Duodenal mucosa (tissue), 2 donors: ENCODE measurements at regions not wholly inside any gene's neighbourhood (a gene's known extent, or its start where the extent isn't known, plus 50 kb on each side); places are given as distances from the start of the nearest gene placed in this dataset.

Experiments used
- H3K27ac ChIP-seq: one replicate; pipeline ENCODE4 v1.7.0; 2013; ENCODE audit warnings: low read depth, low read length
- H3K27me3 ChIP-seq, 2 donors: one replicate each; pipeline ENCODE4 v1.7.0; 2013; ENCODE audit warnings: low read length in 2 of 2, control low read depth in 1 of 2; ENCODE audit not compliant: insufficient read depth in 2 of 2, control insufficient read depth in 1 of 2
- H3K36me3 ChIP-seq, 2 donors: one replicate each; pipeline ENCODE4 v1.7.0; 2013; ENCODE audit warnings: low read length in 2 of 2, control low read depth in 1 of 2; ENCODE audit not compliant: insufficient read depth in 2 of 2, control insufficient read depth in 1 of 2
- H3K4me1 ChIP-seq, 2 donors: one replicate each; pipeline ENCODE4 v1.7.0; 2013; ENCODE audit warnings: low read length in 2 of 2, control low read depth in 1 of 2; ENCODE audit not compliant: insufficient read depth in 2 of 2, control insufficient read depth in 1 of 2
- H3K4me3 ChIP-seq, 2 donors: one replicate each; pipeline ENCODE4 v1.7.0; 2013; ENCODE audit warnings: low read length in 2 of 2, low read depth in 1 of 2
- H3K9ac ChIP-seq, 2 donors: one replicate each; pipeline ENCODE4 v1.7.0; 2013; ENCODE audit warnings: low read length in 2 of 2, low read depth in 1 of 2
- H3K9me3 ChIP-seq, 2 donors: one replicate each; pipeline ENCODE4 v1.7.0; 2013; ENCODE audit warnings: low read length in 2 of 2, control low read depth in 1 of 2; ENCODE audit not compliant: control insufficient read depth in 1 of 2

- Histone ChIP-seq H3K4me1 (no peaks in the 10 kb centered on the region), H3K9ac (no peak overlapping the region), H3K36me3 (no peaks in the 10 kb centered on the region), H3K27ac (no peak overlapping the region), H3K4me3 (no peak overlapping the region), H3K9me3 (peaks cover 2 to 7% of the 10 kb centered on the region in 2 donors), H3K27me3 (no peaks in the 10 kb centered on the region)
Measured at GRCh38 chr20:12617076-12617475, 391.7 kb upstream of the SPTLC3 start.

GRCh38 chr20:12623870-12624269 is 384.9 kb upstream of the SPTLC3 start:
- no peak overlapping the region for H3K4me3 ChIP-seq
- H3K27me3 ChIP-seq = no peaks in the 10 kb centered on the region
- H3K4me1 ChIP-seq = no peaks in the 10 kb centered on the region
- no peak overlapping the region for H3K27ac ChIP-seq
- no peaks in the 10 kb centered on the region for H3K36me3 ChIP-seq
- no peaks in the 10 kb centered on the region for H3K9me3 ChIP-seq
- H3K9ac ChIP-seq = no peak overlapping the region

GRCh38 chr20:12627485-12627884 is 381.3 kb upstream of the SPTLC3 start:
- Histone ChIP-seq H3K36me3 (no peaks in the 10 kb centered on the region), H3K4me3 (no peak overlapping the region), H3K4me1 (no peaks in the 10 kb centered on the region), H3K27me3 (no peaks in the 10 kb centered on the region), H3K27ac (no peak overlapping the region), H3K9me3 (no peaks in the 10 kb centered on the region), H3K9ac (no peak overlapping the region)

- Histone ChIP-seq H3K36me3 (no peaks in the 10 kb centered on the region), H3K27me3 (no peaks in the 10 kb centered on the region), H3K4me1 (no peaks in the 10 kb centered on the region)
Measured at GRCh38 chr20:12638633-12639312, 370.0 kb upstream of the SPTLC3 start.

GRCh38 chr20:12640251-12640650 is 368.5 kb upstream of the SPTLC3 start:
- Histone ChIP-seq H3K9ac (no peak overlapping the region), H3K4me1 (no peaks in the 10 kb centered on the region), H3K27ac (no peak overlapping the region), H3K9me3 (no peaks in the 10 kb centered on the region), H3K36me3 (no peaks in the 10 kb centered on the region), H3K27me3 (no peaks in the 10 kb centered on the region), H3K4me3 (no peak overlapping the region)

More at GRCh38 chr20:12638633-12639312, 370.0 kb upstream of the SPTLC3 start:
- Histone ChIP-seq H3K27ac (no peak overlapping the region), H3K4me3 (no peak overlapping the region), H3K9ac (no peak overlapping the region), H3K9me3 (no peaks in the 10 kb centered on the region)

- Histone ChIP-seq H3K9me3 (no peaks in the 10 kb centered on the region), H3K9ac (no peak overlapping the region), H3K27me3 (no peaks in the 10 kb centered on the region), H3K36me3 (no peaks in the 10 kb centered on the region), H3K4me1 (no peaks in the 10 kb centered on the region), H3K4me3 (no peak overlapping the region), H3K27ac (no peak overlapping the region)
Measured at GRCh38 chr20:12641619-12642018, 367.2 kb upstream of the SPTLC3 start.

- H3K27ac ChIP-seq = no peak overlapping the region
- H3K9me3 ChIP-seq = no peaks in the 10 kb centered on the region
- H3K36me3 ChIP-seq = no peaks in the 10 kb centered on the region
- H3K4me1 ChIP-seq = no peaks in the 10 kb centered on the region
- no peak overlapping the region for H3K9ac ChIP-seq
- H3K27me3 ChIP-seq = no peaks in the 10 kb centered on the region
- H3K4me3 ChIP-seq = no peak overlapping the region
Measured at GRCh38 chr20:12644461-12644860, 364.3 kb upstream of the SPTLC3 start.

GRCh38 chr20:12649234-12649633 is 359.5 kb upstream of the SPTLC3 start:
- no peaks in the 10 kb centered on the region for H3K9me3 ChIP-seq
- H3K4me1 ChIP-seq = no peaks in the 10 kb centered on the region
- H3K27me3 ChIP-seq = no peaks in the 10 kb centered on the region
- H3K36me3 ChIP-seq = no peaks in the 10 kb centered on the region
- H3K4me3 ChIP-seq = no peak overlapping the region
- no peak overlapping the region for H3K27ac ChIP-seq
- no peak overlapping the region for H3K9ac ChIP-seq

- no peak overlapping the region for H3K27ac ChIP-seq
- no peak overlapping the region for H3K9ac ChIP-seq
- H3K36me3 ChIP-seq = no peaks in the 10 kb centered on the region
- H3K4me1 ChIP-seq = no peaks in the 10 kb centered on the region
- no peaks in the 10 kb centered on the region for H3K9me3 ChIP-seq
- H3K4me3 ChIP-seq = no peak overlapping the region
- H3K27me3 ChIP-seq = no peaks in the 10 kb centered on the region
Measured at GRCh38 chr20:12653642-12654041, 355.1 kb upstream of the SPTLC3 start.

- Histone ChIP-seq H3K4me3 (no peak overlapping the region), H3K27ac (no peak overlapping the region), H3K9me3 (no peaks in the 10 kb centered on the region), H3K36me3 (no peaks in the 10 kb centered on the region), H3K27me3 (no peaks in the 10 kb centered on the region), H3K4me1 (no peaks in the 10 kb centered on the region), H3K9ac (no peak overlapping the region)
Measured at GRCh38 chr20:12659942-12660341, 348.8 kb upstream of the SPTLC3 start.

- Histone ChIP-seq H3K4me1 (no peaks in the 10 kb centered on the region), H3K36me3 (no peaks in the 10 kb centered on the region), H3K4me3 (no peak overlapping the region), H3K27me3 (no peaks in the 10 kb centered on the region), H3K9ac (no peak overlapping the region), H3K9me3 (no peaks in the 10 kb centered on the region), H3K27ac (no peak overlapping the region)
Measured at GRCh38 chr20:12660918-12661317, 347.9 kb upstream of the SPTLC3 start.
